T-helper 9 cell (primary cell): ENCODE measurements at regions not wholly inside any gene's neighbourhood (a gene's known extent, or its start where the extent isn't known, plus 50 kb on each side); places are given as distances from the start of the nearest gene placed in this dataset.
"Not testable (repeated sequence)": the region's sequence is repeated elsewhere in the genome, so short reads cannot be mapped to it uniquely, and the experiment has no call there.

Source experiments
- DNase-seq: peaks from one replicate; pipeline ENCODE4 v3.0.0-alpha.2; 2020

GRCh38 chr3:16055606-16056211, 118.8 kb upstream of the GALNT15 start:
- DNase-seq: no peak

GRCh38 chr3:16056217-16056616, 118.3 kb upstream of the GALNT15 start:
- no peak for DNase-seq

- no peak for DNase-seq
Observed at GRCh38 chr3:16058521-16058920, 116.0 kb upstream of the GALNT15 start.

- no peak for DNase-seq
Observed at GRCh38 chr3:16059081-16059537, 115.4 kb upstream of the GALNT15 start.

- DNase-seq: no peak
Observed at GRCh38 chr3:16059711-16060357, 114.6 kb upstream of the GALNT15 start.

- no peak for DNase-seq
Observed at GRCh38 chr3:16060358-16060852, 114.1 kb upstream of the GALNT15 start.

GRCh38 chr3:16060945-16061344, 113.5 kb upstream of the GALNT15 start:
- no peak for DNase-seq

GRCh38 chr3:16061491-16061890, 113.0 kb upstream of the GALNT15 start:
- DNase-seq: no peak

GRCh38 chr3:16063603-16064002, 110.9 kb upstream of the GALNT15 start:
- no peak for DNase-seq

DNA sequence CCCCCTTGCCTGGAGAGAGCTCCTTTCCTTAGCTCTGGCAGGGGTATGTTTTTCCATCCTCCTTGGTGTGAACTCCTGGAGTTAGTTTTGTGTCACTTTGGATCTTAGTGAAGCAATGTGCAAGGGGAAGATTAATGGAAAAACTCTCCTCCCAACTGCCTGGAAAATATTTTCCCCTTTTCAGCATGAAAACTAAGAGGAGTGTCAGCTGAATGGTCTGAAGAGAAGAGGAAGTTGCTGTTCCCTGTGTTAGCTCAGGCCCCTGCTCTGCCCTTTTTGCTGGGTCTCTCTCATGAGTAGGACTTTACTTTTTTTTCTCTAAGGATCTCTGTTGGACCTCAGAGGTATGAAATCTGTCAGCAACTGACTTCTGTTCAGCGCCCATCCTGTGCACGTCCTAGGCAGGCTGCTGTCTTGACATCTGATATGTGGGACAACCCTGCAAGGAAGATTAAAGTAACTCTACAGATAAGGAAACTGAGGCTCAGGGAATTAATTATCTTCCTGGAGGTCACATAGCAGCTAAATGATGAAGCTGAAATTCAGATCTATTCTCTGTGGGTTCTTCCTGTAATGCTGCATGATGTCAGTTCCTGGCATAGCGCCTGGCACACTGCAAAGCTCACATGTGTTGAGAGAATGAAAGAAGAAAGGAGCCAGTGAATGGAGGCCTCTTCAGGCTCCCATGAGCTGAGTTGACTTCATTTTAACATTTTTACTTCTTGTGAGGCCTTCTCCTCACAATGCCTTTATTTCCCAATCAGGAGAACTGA, 109.7 kb upstream of the GALNT15 start:
- no peak for DNase-seq

DNA sequence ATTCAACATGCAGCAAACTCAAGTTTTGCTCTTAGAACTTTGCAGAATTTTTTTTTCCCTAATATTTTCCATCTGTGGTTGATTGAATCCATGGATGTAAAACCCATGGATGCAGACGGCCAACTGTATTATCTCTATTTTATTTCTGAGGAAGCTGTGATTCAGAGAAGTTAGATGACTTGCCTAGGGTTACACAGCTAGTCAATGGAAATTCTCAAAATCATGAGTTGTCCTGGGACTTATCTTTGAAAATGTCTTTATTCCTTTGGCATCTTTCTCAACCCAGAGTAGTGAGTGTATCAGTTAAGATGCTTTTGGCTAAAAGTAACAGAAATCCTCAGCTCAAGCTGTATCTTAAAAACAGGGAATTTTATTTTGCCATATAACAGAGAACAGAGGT, 107.9 kb upstream of the GALNT15 start:
- DNase-seq: no peak

DNA sequence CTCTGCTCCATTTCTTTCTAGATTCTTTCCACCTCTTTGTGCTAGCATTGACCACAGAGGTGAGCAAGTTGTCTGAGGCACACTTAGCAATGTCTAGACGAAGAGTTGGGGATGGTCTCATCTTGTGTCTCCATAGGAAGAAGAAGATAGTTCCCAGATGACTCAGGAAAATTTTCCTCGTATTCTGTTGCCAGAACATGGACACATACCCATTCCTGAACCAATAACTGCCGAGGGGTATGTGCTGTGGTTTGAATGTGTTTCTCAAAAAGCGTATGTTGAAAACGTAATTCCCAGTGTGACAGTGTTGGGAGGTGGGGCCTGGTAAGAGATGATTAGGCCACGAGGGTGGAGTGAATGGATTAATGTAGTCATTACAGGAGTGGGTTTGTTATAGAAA, 107.5 kb upstream of the GALNT15 start:
- no peak for DNase-seq

DNA sequence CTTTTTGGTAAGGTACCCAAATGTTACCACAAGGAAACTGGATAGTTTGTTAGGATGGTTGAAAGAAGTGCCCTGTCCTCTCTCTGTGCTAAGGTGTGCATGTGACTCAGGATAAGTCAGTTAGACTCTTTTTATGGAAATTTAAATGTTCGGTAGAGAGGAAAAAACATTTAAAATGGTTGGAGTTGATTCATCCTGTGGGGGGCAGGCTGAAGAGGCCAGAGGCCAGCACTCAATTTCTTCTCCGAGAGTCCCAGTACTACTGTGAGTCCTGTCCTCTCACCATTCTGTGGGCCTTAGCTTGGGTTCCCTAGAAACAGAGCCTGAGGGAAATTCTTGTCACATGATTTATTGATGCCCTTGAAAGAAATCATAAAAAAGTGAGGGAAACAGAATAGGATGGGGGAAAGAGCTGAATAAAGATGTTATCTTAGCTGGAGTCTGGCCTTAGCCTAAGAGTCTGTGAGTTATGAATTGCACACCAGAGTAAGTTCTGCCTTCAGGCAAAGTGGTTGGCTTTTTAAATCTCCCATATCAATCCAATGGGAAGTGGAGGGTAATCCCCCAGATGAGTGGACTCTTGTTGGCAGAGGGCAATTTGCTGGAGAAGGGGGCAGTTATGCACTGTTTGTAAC, 106.5 kb upstream of the GALNT15 start:
- DNase-seq: no peak

- no peak for DNase-seq
Observed at GRCh38 chr3:16069149-16069922, 105.1 kb upstream of the GALNT15 start.

GRCh38 chr3:16070707-16071106, 103.8 kb upstream of the GALNT15 start:
- no peak for DNase-seq

GRCh38 chr3:16071206-16071605, 103.3 kb upstream of the GALNT15 start:
- no peak for DNase-seq

DNA sequence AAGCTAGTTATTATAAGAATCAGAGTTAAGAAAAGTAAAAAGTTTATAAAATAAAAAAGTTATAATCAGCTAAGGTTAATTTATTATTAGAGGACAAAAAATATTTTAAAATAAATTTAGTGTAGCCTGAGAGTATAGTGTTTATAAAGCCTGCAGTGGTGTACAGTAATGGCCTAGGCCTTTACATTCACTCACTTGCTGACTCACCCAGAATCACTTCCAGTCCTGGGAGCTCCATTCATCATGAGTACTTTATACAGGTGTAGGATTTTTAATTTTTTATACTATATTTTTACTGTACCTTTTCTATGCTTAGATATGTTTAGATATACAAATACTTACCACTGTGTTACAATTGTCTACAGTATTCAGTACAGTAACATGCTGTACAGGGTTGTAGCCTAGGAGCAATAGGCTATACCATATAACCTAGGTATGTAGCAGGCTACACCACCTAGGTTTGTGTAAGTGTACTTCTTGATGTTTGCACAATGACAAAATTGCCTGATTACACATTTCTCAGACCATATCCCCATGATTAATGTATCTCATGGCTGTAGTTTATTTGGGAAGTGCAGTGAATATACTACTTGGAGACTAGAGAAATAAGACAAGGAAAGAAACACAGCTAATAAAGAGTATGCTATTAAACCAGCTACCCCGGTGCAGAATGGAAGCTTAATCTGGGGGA, 101.9 kb upstream of the GALNT15 start:
- DNase-seq: no peak

DNA sequence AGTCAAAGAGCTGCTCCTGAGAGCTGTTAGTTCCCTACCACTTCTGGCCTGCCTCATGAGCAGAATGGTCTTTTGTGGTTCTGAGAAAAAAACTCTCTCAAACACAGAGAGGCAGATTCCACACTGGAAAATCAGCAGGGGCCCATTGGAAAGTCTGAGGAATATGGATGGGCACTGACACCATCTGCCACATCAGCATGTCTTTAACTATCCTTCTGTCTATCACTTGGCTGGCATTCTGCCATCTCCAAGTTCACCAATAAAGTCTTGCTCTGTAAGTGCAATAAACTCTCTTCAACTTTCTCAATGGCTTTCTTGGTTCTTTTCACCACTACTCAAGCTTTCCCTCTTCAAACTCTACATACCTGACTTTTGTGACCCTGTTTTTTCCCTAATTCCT, 101.3 kb upstream of the GALNT15 start:
- no peak for DNase-seq

DNA sequence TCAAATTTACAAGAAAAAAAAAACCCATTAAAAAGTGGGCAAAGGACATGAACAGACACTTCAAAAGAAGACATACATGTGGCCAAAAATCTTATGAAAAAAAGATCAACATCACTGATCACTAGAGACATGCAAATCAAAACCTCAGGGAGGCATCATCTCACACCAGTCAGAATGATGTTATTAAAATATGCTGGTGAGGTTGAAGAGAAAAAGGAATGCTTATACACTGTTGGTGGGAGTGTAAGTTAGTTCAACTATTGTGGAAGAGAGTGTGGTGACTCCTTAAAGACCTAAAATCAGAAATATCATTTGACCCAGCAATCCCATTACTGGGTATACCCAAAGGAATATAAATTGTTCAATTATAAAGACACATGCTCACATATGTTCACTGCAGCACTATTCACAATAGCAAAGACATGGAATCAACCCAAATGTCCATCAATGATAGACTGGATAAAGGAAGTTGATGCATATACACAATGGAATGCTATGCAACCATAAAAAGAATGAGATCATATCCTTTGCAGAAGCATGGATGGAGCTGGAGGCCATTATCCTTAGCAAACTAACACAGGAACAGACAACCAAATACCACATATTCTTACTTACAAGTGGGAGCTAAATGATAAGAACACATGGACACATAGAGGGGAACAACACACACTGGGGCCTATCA, 100.3 kb upstream of the GALNT15 start:
- DNase-seq: not testable (repeated sequence)

DNA sequence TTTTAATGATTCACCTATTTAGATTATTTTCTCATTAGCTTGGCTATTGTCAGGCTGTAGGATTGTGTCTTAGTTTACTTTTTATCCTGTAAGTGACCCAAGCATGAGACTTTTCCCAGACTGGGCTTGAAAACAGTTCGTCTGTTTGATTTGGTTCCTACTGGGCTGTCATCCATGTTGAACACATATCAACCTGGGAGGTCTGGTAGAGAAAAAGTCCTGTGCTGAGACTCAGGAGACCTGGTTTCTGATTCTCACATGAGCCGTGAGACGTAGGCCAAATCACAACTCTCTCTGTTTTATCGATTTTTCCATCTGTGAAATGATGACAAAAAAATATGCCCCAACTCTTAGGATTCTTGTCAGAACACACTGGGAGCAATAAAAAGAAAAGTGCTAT, 98.8 kb upstream of the GALNT15 start:
- no peak for DNase-seq

DNA sequence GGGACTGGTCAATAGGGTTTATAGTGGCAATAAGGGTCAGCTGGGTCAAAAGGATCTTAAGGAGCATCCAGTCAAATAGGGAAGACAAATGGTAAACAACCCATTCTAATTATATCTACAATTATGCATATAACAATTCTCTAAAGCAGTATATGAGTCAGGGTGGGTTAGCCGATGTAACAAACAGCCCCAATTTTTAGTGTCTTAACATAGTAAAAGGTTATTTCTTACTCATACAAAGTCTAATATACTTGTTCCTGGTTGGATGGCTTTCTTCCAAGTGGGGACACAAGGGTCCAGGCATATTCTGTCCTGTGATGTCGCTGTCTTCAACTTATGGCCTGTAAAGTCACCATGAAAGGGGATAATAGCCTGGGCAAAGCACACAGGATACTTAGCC, 97.9 kb upstream of the GALNT15 start:
- no peak for DNase-seq
